ENCODE measurements at regions not wholly inside any gene's neighbourhood (a gene's known extent, or its start where the extent isn't known, plus 50 kb on each side); places are given as distances from the start of the nearest gene placed in this dataset.

GRCh38 chr1:101290922-101291561, 54.2 kb downstream of the S1PR1 start:
- DNase-seq = no peak

GRCh38 chr1:101291562-101292380, 55.0 kb downstream of the S1PR1 start:
- peak; percentile 18 for DNase-seq

- DNase-seq = peak; percentile 51
These were observed 56.7 kb downstream of the S1PR1 start for GRCh38 chr1:101293461-101294051.

- no peak for DNase-seq
These were observed 58.4 kb downstream of the S1PR1 start for GRCh38 chr1:101295209-101295608.

GRCh38 chr1:101298663-101299062, 61.8 kb downstream of the S1PR1 start:
- DNase-seq = no peak

- no peak for DNase-seq
These were observed 62.3 kb downstream of the S1PR1 start for GRCh38 chr1:101299141-101299540.

- no peak for DNase-seq
These were observed 62.9 kb downstream of the S1PR1 start for GRCh38 chr1:101299710-101300109.

GRCh38 chr1:101300916-101301315, 64.1 kb downstream of the S1PR1 start:
- DNase-seq = no peak

GRCh38 chr1:101301446-101302057, 64.7 kb downstream of the S1PR1 start:
- no peak for DNase-seq

GRCh38 chr1:101302831-101303511, 66.2 kb downstream of the S1PR1 start:
- no peak for DNase-seq

- no peak for DNase-seq
These were observed 71.3 kb downstream of the S1PR1 start for GRCh38 chr1:101307985-101308689.

- DNase-seq = no peak
These were observed 72.1 kb downstream of the S1PR1 start for GRCh38 chr1:101308935-101309333.

- DNase-seq = peak; percentile 12
These were observed 72.8 kb downstream of the S1PR1 start for GRCh38 chr1:101309334-101310311.

- DNase-seq = no peak
These were observed 73.7 kb downstream of the S1PR1 start for GRCh38 chr1:101310506-101310905.

- no peak for DNase-seq
These were observed 74.5 kb downstream of the S1PR1 start for GRCh38 chr1:101311146-101311920.

GRCh38 chr1:101312147-101312546, 75.3 kb downstream of the S1PR1 start:
- DNase-seq = no peak

- DNase-seq = no peak
These were observed 76.5 kb downstream of the S1PR1 start for GRCh38 chr1:101313356-101313755.

GRCh38 chr1:101314244-101314643, 77.4 kb downstream of the S1PR1 start:
- peak; percentile 33 for DNase-seq

- no peak for DNase-seq
These were observed 79.4 kb downstream of the S1PR1 start for GRCh38 chr1:101316256-101316655.

GRCh38 chr1:101316799-101317198, 80.0 kb downstream of the S1PR1 start:
- DNase-seq = no peak
